ENCODE measurements at regions not wholly inside any gene's neighbourhood (a gene's known extent, or its start where the extent isn't known, plus 50 kb on each side); places are given as distances from the start of the nearest gene placed in this dataset.

- Histone ChIP-seq H3K4me3 (ENCODE audit: low read length in 2 of 2) (no peak overlapping the region), H3K4me1 (ENCODE audit: control insufficient read depth, insufficient read depth, low read length) (no peaks in the 10 kb centered on the region), H3K9me3 (ENCODE audit: control insufficient read depth in 2 of 2, low read length in 2 of 2) (peaks cover 3 to 5% of the 10 kb centered on the region in 2 donors), H3K27me3 (ENCODE audit: control insufficient read depth in 1 of 2, insufficient read depth in 2 of 2, low read length in 2 of 2) (peaks cover 3 to 14% of the 10 kb centered on the region in 2 donors), H3K9ac (ENCODE audit: low read length in 2 of 2) (no peak overlapping the region), H3K36me3 (ENCODE audit: control insufficient read depth in 2 of 2, insufficient read depth in 2 of 2, low read length in 2 of 2) (no peaks in the 10 kb centered on the region), H3K27ac (ENCODE audit: low read length) (no peak overlapping the region)
Measured at GRCh38 chr1:209230314-209230713, 353.2 kb upstream of the CAMK1G start.

- no peaks in the 10 kb centered on the region for H3K4me1 ChIP-seq (ENCODE audit: control insufficient read depth, insufficient read depth, low read length)
- H3K27me3 ChIP-seq (ENCODE audit: control insufficient read depth in 1 of 2, insufficient read depth in 2 of 2, low read length in 2 of 2): peaks cover 3 to 14% of the 10 kb centered on the region in 2 donors
- no peaks in the 10 kb centered on the region for H3K36me3 ChIP-seq (ENCODE audit: control insufficient read depth in 2 of 2, insufficient read depth in 2 of 2, low read length in 2 of 2)
- no peak overlapping the region for H3K27ac ChIP-seq (ENCODE audit: low read length)
- H3K9me3 ChIP-seq (ENCODE audit: control insufficient read depth in 2 of 2, low read length in 2 of 2): peaks cover 3 to 5% of the 10 kb centered on the region in 2 donors
- H3K9ac ChIP-seq (ENCODE audit: low read length in 2 of 2): no peak overlapping the region
- no peak overlapping the region for H3K4me3 ChIP-seq (ENCODE audit: low read length in 2 of 2)
Measured at GRCh38 chr1:209231476-209232156, 351.9 kb upstream of the CAMK1G start.

GRCh38 chr1:209232197-209232596 is 351.3 kb upstream of the CAMK1G start:
- Histone ChIP-seq H3K27me3 (ENCODE audit: control insufficient read depth in 1 of 2, insufficient read depth in 2 of 2, low read length in 2 of 2) (peaks cover 3 to 14% of the 10 kb centered on the region in 2 donors), H3K27ac (ENCODE audit: low read length) (no peak overlapping the region), H3K4me3 (ENCODE audit: low read length in 2 of 2) (no peak overlapping the region)

GRCh38 chr1:209232759-209233158 is 350.8 kb upstream of the CAMK1G start:
- Histone ChIP-seq H3K4me3 (ENCODE audit: low read length in 2 of 2) (no peak overlapping the region), H3K36me3 (ENCODE audit: control insufficient read depth in 2 of 2, insufficient read depth in 2 of 2, low read length in 2 of 2) (no peaks in the 10 kb centered on the region), H3K9me3 (ENCODE audit: control insufficient read depth in 2 of 2, low read length in 2 of 2) (peaks cover 3 to 5% of the 10 kb centered on the region in 2 donors), H3K4me1 (ENCODE audit: control insufficient read depth, insufficient read depth, low read length) (no peaks in the 10 kb centered on the region), H3K27me3 (ENCODE audit: control insufficient read depth in 1 of 2, insufficient read depth in 2 of 2, low read length in 2 of 2) (peaks cover 3 to 14% of the 10 kb centered on the region in 2 donors), H3K27ac (ENCODE audit: low read length) (no peak overlapping the region), H3K9ac (ENCODE audit: low read length in 2 of 2) (no peak overlapping the region)

More at GRCh38 chr1:209232197-209232596, 351.3 kb upstream of the CAMK1G start:
- Histone ChIP-seq H3K4me1 (ENCODE audit: control insufficient read depth, insufficient read depth, low read length) (no peaks in the 10 kb centered on the region), H3K9ac (ENCODE audit: low read length in 2 of 2) (no peak overlapping the region), H3K36me3 (ENCODE audit: control insufficient read depth in 2 of 2, insufficient read depth in 2 of 2, low read length in 2 of 2) (no peaks in the 10 kb centered on the region), H3K9me3 (ENCODE audit: control insufficient read depth in 2 of 2, low read length in 2 of 2) (peaks cover 3 to 5% of the 10 kb centered on the region in 2 donors)

GRCh38 chr1:209235166-209235565 is 348.3 kb upstream of the CAMK1G start:
- Histone ChIP-seq H3K27me3 (ENCODE audit: control insufficient read depth in 1 of 2, insufficient read depth in 2 of 2, low read length in 2 of 2) (peaks cover 3 to 10% of the 10 kb centered on the region in 2 donors), H3K36me3 (ENCODE audit: control insufficient read depth in 2 of 2, insufficient read depth in 2 of 2, low read length in 2 of 2) (no peaks in the 10 kb centered on the region), H3K9me3 (ENCODE audit: control insufficient read depth in 2 of 2, low read length in 2 of 2) (peaks cover 3 to 5% of the 10 kb centered on the region in 2 donors), H3K4me1 (ENCODE audit: control insufficient read depth, insufficient read depth, low read length) (no peaks in the 10 kb centered on the region), H3K9ac (ENCODE audit: low read length in 2 of 2) (no peak overlapping the region), H3K4me3 (ENCODE audit: low read length in 2 of 2) (no peak overlapping the region), H3K27ac (ENCODE audit: low read length) (no peak overlapping the region)

- Histone ChIP-seq H3K27me3 (ENCODE audit: control insufficient read depth in 1 of 2, insufficient read depth in 2 of 2, low read length in 2 of 2) (peaks cover 0 to 1% of the 10 kb centered on the region in 2 donors), H3K27ac (ENCODE audit: low read length) (no peak overlapping the region), H3K4me1 (ENCODE audit: control insufficient read depth, insufficient read depth, low read length) (no peaks in the 10 kb centered on the region), H3K36me3 (ENCODE audit: control insufficient read depth in 2 of 2, insufficient read depth in 2 of 2, low read length in 2 of 2) (no peaks in the 10 kb centered on the region), H3K9ac (ENCODE audit: low read length in 2 of 2) (no peak overlapping the region), H3K4me3 (ENCODE audit: low read length in 2 of 2) (no peak overlapping the region), H3K9me3 (ENCODE audit: control insufficient read depth in 2 of 2, low read length in 2 of 2) (no peaks in the 10 kb centered on the region)
Measured at GRCh38 chr1:209238356-209238755, 345.2 kb upstream of the CAMK1G start.

- Histone ChIP-seq H3K4me3 (ENCODE audit: low read length in 2 of 2) (no peak overlapping the region), H3K9ac (ENCODE audit: low read length in 2 of 2) (no peak overlapping the region)
Measured at GRCh38 chr1:209240351-209240750, 343.2 kb upstream of the CAMK1G start.

GRCh38 chr1:209241487-209241886 is 342.0 kb upstream of the CAMK1G start:
- Histone ChIP-seq H3K4me3 (ENCODE audit: low read length in 2 of 2) (no peak overlapping the region), H3K9ac (ENCODE audit: low read length in 2 of 2) (no peak overlapping the region), H3K9me3 (ENCODE audit: control insufficient read depth in 2 of 2, low read length in 2 of 2) (no peaks in the 10 kb centered on the region), H3K4me1 (ENCODE audit: control insufficient read depth, insufficient read depth, low read length) (no peaks in the 10 kb centered on the region), H3K27ac (ENCODE audit: low read length) (no peak overlapping the region), H3K27me3 (ENCODE audit: control insufficient read depth in 1 of 2, insufficient read depth in 2 of 2, low read length in 2 of 2) (peaks cover 0 to 3% of the 10 kb centered on the region in 2 donors), H3K36me3 (ENCODE audit: control insufficient read depth in 2 of 2, insufficient read depth in 2 of 2, low read length in 2 of 2) (no peaks in the 10 kb centered on the region)

More at GRCh38 chr1:209240351-209240750, 343.2 kb upstream of the CAMK1G start:
- no peaks in the 10 kb centered on the region for H3K9me3 ChIP-seq (ENCODE audit: control insufficient read depth in 2 of 2, low read length in 2 of 2)
- no peaks in the 10 kb centered on the region for H3K36me3 ChIP-seq (ENCODE audit: control insufficient read depth in 2 of 2, insufficient read depth in 2 of 2, low read length in 2 of 2)
- no peaks in the 10 kb centered on the region for H3K4me1 ChIP-seq (ENCODE audit: control insufficient read depth, insufficient read depth, low read length)
- peaks cover 0 to 3% of the 10 kb centered on the region in 2 donors for H3K27me3 ChIP-seq (ENCODE audit: control insufficient read depth in 1 of 2, insufficient read depth in 2 of 2, low read length in 2 of 2)
- no peak overlapping the region for H3K27ac ChIP-seq (ENCODE audit: low read length)

GRCh38 chr1:209248649-209249279 is 334.8 kb upstream of the CAMK1G start:
- Histone ChIP-seq H3K27ac (ENCODE audit: low read length) (no peak overlapping the region), H3K9ac (ENCODE audit: low read length in 2 of 2) (no peak overlapping the region), H3K4me3 (ENCODE audit: low read length in 2 of 2) (no peak overlapping the region), H3K9me3 (ENCODE audit: control insufficient read depth in 2 of 2, low read length in 2 of 2) (no peaks in the 10 kb centered on the region), H3K36me3 (ENCODE audit: control insufficient read depth in 2 of 2, insufficient read depth in 2 of 2, low read length in 2 of 2) (no peaks in the 10 kb centered on the region), H3K4me1 (ENCODE audit: control insufficient read depth, insufficient read depth, low read length) (no peaks in the 10 kb centered on the region), H3K27me3 (ENCODE audit: control insufficient read depth in 1 of 2, insufficient read depth in 2 of 2, low read length in 2 of 2) (no peaks in the 10 kb centered on the region)

GRCh38 chr1:209249280-209249670 is 334.2 kb upstream of the CAMK1G start:
- H3K27ac ChIP-seq (ENCODE audit: low read length): no peak overlapping the region
- no peaks in the 10 kb centered on the region for H3K27me3 ChIP-seq (ENCODE audit: control insufficient read depth in 1 of 2, insufficient read depth in 2 of 2, low read length in 2 of 2)
- H3K9ac ChIP-seq (ENCODE audit: low read length in 2 of 2): no peak overlapping the region
- H3K9me3 ChIP-seq (ENCODE audit: control insufficient read depth in 2 of 2, low read length in 2 of 2): no peaks in the 10 kb centered on the region
- H3K36me3 ChIP-seq (ENCODE audit: control insufficient read depth in 2 of 2, insufficient read depth in 2 of 2, low read length in 2 of 2): no peaks in the 10 kb centered on the region
- no peaks in the 10 kb centered on the region for H3K4me1 ChIP-seq (ENCODE audit: control insufficient read depth, insufficient read depth, low read length)
- no peak overlapping the region for H3K4me3 ChIP-seq (ENCODE audit: low read length in 2 of 2)

All from stomach smooth muscle (tissue), 2 donors.